ENCODE measurements at regions not wholly inside any gene's neighbourhood (a gene's known extent, or its start where the extent isn't known, plus 50 kb on each side); places are given as distances from the start of the nearest gene placed in this dataset.
A peak's percentile ranks its signal among the peaks of the same experiment; 100 is the strongest.
"Not testable (repeated sequence)": the region's sequence is repeated elsewhere in the genome, so short reads cannot be mapped to it uniquely, and the experiment has no call there.

DNA sequence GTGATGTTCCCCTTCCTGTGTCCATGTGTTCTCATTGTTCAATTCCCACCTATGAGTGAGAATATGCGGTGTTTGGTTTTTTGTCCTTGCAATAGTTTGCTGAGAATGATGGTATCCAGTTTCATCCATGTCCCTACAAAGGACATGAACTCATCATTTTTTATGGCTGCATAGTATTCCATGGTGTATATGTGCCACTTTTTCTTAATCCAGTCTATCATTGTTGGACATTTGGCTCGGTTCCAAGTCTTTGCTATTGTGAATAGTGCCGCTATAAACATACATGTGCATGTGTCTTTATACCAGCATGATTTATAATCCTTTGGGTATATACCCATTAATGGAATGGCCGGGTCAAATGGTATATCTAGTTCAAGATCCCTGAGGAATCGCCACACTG lies 229.4 kb downstream of the HTR1A start:
- DNase-seq (ENCODE audit: low read depth in 4 of 4, low spot score in 3 of 4), result not testable (repeated sequence)

DNA sequence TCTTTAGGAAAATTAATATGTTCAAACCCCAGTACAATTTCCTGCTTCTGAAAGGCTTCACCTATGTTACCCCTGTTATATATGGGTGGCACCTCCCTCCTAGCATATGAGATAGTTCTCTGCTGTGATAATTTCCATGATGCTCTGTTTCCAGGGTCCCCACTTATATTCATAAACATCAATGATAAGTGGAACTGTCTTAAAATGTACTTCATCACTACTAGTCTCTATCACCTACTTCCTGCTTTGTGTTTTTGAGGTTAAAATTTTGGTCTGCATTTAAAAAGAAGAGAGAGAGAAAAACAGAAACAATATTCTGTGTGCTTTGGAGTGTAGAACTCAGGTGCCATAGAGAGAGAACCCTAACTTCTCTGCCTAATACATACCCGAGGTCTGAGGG lies 234.7 kb downstream of the HTR1A start:
- no peak for DNase-seq (ENCODE audit: low read depth in 4 of 4, low spot score in 3 of 4)

DNA sequence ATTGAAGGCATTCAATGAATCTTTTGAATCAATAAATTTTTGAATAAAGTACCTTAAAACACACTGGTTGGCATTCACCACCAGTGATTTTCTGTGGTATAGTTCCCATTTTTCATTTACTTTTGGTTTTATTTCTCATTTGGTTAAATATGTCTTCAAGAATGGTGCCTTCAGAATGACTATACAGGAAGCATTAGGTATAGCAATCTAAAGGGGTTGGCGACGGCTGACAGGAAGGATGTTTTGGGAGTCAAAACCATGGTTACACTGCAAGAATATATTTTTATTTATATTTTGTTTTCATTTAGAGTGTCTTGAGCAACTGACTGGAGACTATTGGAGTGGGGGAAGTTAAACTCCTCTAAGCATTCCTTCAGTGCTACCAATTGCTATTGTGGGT lies 235.7 kb downstream of the HTR1A start:
- no peak for DNase-seq (ENCODE audit: low read depth in 4 of 4, low spot score in 3 of 4)

GRCh38 chr5:63719147-63719546 lies 243.1 kb downstream of the HTR1A start:
- DNase-seq (ENCODE audit: low read depth in 4 of 4, low spot score in 3 of 4), result no peak

DNA sequence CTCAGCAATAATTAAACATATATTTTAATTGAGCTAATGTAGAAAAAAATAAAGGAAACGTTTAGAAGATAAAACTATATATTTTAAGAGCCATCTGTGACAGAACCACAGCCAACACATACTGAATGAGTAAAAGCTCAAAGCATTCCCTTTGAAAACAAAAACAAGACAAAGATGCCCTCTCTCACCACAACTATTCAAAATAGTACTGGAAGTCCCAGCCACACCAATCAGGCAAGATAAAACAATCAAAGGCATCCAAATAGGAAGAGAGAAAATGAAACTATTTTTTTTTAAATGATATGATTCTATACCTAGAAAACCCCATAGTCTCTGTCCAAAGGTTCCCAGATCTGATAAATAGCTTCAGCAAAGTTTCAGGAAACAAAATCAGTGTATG lies 262.0 kb downstream of the HTR1A start:
- no peak for DNase-seq (ENCODE audit: low read depth in 4 of 4, low spot score in 3 of 4)

GRCh38 chr5:63697811-63698210 lies 264.4 kb downstream of the HTR1A start:
- no peak for DNase-seq (ENCODE audit: low read depth in 4 of 4, low spot score in 3 of 4)

GRCh38 chr5:63690546-63690945 lies 271.7 kb downstream of the HTR1A start:
- DNase-seq (ENCODE audit: low read depth in 4 of 4, low spot score in 3 of 4), result peak in 1 of 4 donors; percentile 17

- no peak for DNase-seq (ENCODE audit: low read depth in 4 of 4, low spot score in 3 of 4)
These were observed 274.3 kb downstream of the HTR1A start for GRCh38 chr5:63687854-63688516.

DNA sequence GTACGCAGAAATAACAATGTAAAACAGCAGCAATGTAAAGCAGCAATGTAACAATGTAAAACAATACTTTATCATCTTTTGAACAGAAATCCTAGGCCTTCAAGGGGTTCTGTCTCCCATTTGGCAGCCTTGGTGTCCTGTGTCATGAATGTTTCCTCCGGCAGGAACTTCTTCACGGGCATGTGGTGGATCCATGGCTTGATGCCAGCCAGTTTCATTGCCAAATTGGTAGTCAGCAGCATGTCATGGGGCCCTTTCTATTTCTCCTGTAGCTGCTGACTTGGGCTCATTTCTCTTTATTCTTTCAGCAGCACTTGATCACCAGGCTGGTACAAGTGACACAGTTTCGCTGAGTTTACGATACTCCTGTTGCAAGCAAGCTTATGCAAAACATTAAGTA lies 275.3 kb downstream of the HTR1A start:
- no peak for DNase-seq (ENCODE audit: low read depth in 4 of 4, low spot score in 3 of 4)

DNA sequence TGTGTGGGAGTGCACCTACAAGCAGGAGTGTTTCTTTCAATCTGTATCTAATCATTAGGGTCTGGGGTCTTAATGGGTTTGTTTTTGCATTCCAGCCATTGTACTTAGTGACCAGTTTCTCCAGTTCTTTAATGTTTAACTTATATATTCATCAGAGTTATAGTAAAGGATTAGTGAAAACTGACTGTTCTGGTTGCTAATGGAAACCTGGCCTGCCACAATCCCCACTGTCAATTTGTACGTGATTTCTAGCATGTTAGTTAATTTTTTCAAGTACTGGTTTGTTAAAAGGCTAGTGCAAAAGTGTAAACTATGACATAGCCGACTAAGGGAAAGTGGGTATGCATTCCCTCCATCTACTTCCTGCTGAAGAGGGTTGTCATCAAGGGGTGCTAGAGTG lies 276.1 kb downstream of the HTR1A start:
- no peak for DNase-seq (ENCODE audit: low read depth in 4 of 4, low spot score in 3 of 4)

- no peak for DNase-seq (ENCODE audit: low read depth in 4 of 4, low spot score in 3 of 4)
These were observed 276.8 kb downstream of the HTR1A start for GRCh38 chr5:63685454-63685853.

DNA sequence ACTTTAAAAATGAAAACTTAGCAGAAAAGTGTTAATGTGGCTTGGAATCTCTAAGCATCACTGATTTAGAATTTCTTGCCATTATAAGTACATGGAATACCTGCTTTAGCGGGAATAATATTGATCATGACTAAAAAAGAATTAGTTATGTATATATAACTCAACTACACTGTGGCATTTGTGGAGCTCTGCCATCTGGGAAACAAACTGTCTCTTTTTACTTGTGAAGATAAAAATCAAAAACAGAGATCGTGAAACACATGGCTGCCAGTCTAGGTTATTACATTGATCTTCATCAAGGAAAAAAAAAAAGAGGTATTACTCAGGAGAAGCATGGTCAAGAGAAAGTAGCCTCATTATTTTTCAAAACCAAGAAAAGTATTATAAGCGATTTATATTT lies 287.4 kb downstream of the HTR1A start:
- DNase-seq (ENCODE audit: low read depth in 4 of 4, low spot score in 3 of 4), result no peak

GRCh38 chr5:63655043-63655442 lies 307.2 kb downstream of the HTR1A start:
- no peak for DNase-seq (ENCODE audit: low read depth in 4 of 4, low spot score in 3 of 4)

DNA sequence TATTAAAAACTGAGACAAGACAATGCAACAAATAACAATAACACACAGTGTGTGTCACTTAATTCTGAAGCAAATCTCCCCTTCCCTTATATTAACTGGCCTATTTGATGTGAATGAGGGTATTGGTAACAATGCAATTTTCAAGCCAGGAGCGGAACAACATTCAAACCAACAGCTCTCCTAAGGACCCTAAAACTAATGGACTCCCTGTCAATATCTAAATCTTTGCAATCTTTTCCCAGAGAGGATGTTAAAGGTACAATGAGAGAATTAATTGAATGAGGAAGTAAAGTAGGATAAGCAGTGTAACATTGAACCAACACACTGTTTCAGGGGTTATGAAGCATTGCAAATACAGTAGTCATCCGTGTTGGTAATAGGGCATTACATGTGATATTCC lies 311.7 kb downstream of the HTR1A start:
- no peak for DNase-seq (ENCODE audit: low read depth in 4 of 4, low spot score in 3 of 4)

- no peak for DNase-seq (ENCODE audit: low read depth in 4 of 4, low spot score in 3 of 4)
These were observed 313.9 kb downstream of the HTR1A start for GRCh38 chr5:63648376-63648775.

- DNase-seq (ENCODE audit: low read depth in 4 of 4, low spot score in 3 of 4), result no peak
These were observed 332.2 kb downstream of the HTR1A start for GRCh38 chr5:63629951-63630630.

- DNase-seq (ENCODE audit: low read depth in 4 of 4, low spot score in 3 of 4), result no peak
These were observed 348.8 kb downstream of the HTR1A start for GRCh38 chr5:63613442-63613841.

DNA sequence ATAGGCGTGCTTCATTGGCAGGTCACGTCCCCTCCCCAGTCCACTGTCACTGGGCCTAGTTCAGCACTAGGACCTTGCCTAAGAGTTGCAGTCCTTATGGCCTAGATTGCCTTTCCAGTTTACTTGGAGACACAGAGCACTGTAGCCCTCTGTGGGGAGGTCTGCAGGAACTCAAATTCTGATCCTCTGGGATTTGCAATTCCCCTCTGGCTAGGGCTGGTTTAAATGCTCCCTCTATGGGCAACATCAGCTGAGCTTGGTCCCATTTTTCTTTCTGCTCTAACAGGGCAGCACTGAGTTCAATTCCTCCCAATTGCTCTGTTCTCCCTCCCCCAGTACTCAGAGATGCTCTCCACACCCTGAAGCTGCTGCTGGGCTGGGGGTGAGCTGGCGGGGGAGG lies 358.2 kb downstream of the HTR1A start:
- DNase-seq (ENCODE audit: low read depth in 4 of 4, low spot score in 3 of 4), result no peak

GRCh38 chr5:63602971-63603370 lies 359.3 kb downstream of the HTR1A start:
- no peak for DNase-seq (ENCODE audit: low read depth in 4 of 4, low spot score in 3 of 4)

DNA sequence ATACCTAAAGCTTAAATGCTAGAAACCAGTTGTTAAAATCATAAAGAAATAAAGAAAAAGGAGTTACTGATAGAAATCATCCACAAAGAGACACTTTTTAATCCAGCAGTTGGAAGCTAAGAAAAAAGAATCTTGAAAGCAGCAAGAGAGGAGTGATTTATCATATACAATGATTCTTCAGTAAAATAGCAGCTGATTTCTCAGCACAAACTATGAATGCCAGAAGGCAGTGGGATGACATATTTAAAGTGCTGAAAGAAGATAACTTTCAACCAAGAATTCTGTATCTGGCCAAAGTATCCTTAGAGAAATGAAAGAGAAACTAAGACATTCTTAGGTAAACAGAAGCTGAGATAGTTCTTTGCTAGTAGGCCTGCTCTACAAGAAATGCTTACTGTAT lies 366.0 kb downstream of the HTR1A start:
- DNase-seq (ENCODE audit: low read depth in 4 of 4, low spot score in 3 of 4), result no peak

DNA sequence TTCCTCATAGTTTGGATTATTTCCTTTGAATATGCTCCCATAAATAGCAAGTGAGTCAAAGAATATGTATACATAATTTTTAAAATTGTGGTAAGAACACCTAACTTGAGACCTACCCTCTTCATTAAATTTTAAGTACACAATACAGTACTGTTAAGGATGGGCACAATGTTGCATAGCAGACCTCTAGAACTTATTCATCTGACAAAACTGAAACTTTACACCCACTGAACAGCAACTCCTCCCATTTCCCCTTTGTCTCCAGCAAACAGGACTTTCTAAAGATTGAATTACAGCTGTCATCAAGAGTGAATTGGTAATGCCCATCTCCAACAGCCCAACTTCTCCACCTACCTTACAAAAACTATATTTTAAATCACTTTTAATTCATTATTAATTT lies 388.9 kb downstream of the HTR1A start:
- DNase-seq (ENCODE audit: low read depth in 4 of 4, low spot score in 3 of 4), result no peak

DNA sequence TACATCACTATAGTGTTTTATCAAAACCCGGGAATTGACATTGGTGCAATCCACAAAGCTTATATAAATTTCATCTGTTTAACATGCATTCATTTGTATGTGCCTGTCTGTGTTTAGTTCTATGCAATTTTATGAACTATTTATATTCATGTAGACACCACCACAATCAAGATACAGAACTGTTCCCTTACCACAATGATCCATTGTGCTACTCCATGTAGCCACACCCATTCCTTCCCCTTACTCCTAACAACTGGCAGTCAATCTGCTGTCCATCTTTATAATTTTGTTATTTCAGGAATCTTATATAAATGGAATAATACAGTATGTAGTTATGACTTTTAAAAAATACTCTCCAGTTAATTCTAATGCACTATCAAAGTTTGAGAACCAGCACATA lies 389.5 kb downstream of the HTR1A start:
- no peak for DNase-seq (ENCODE audit: low read depth in 4 of 4, low spot score in 3 of 4)

GRCh38 chr5:63570752-63571151 lies 391.5 kb downstream of the HTR1A start:
- DNase-seq (ENCODE audit: low read depth in 4 of 4, low spot score in 3 of 4), result no peak

Measured in left renal pelvis (tissue), 4 donors.